ENCODE measurements at regions not wholly inside any gene's neighbourhood (a gene's known extent, or its start where the extent isn't known, plus 50 kb on each side); places are given as distances from the start of the nearest gene placed in this dataset.
"Not testable (repeated sequence)": the region's sequence is repeated elsewhere in the genome, so short reads cannot be mapped to it uniquely, and the experiment has no call there.

- Histone ChIP-seq H3K27me3 (ENCODE audit: insufficient read depth, low read length) (no peaks in the 10 kb centered on the region), H3K9ac (ENCODE audit: low read depth, low read length) (no peak overlapping the region), H3K27ac (ENCODE audit: low read length) (no peak overlapping the region)
Observed at GRCh38 chr3:146747051-146747450, 141.9 kb upstream of the PLSCR5 start.

GRCh38 chr3:146746190-146746589 is 141.0 kb upstream of the PLSCR5 start:
- H3K9me3 ChIP-seq (ENCODE audit: insufficient read depth, low read depth, low read length) = peaks cover 2% of the 10 kb centered on the region; the same call in 1 of the 2 replicates
- no peak overlapping the region for H3K9ac ChIP-seq (ENCODE audit: low read depth, low read length)
- H3K4me3 ChIP-seq (ENCODE audit: low read length) = no peak overlapping the region
- H3K36me3 ChIP-seq (ENCODE audit: insufficient read depth, low read depth, low read length) = no peaks in the 10 kb centered on the region
- no peaks in the 10 kb centered on the region for H3K4me1 ChIP-seq (ENCODE audit: insufficient read depth, low read length)
- no peak overlapping the region for H3K27ac ChIP-seq (ENCODE audit: low read length)
- H3K27me3 ChIP-seq (ENCODE audit: insufficient read depth, low read length) = no peaks in the 10 kb centered on the region

More at GRCh38 chr3:146747051-146747450, 141.9 kb upstream of the PLSCR5 start:
- no peaks in the 10 kb centered on the region for H3K9me3 ChIP-seq (ENCODE audit: insufficient read depth, low read depth, low read length)
- H3K36me3 ChIP-seq (ENCODE audit: insufficient read depth, low read depth, low read length) = no peaks in the 10 kb centered on the region
- no peaks in the 10 kb centered on the region for H3K4me1 ChIP-seq (ENCODE audit: insufficient read depth, low read length)
- no peak overlapping the region for H3K4me3 ChIP-seq (ENCODE audit: low read length)

- no peak overlapping the region for H3K27ac ChIP-seq (ENCODE audit: low read length)
- H3K9me3 ChIP-seq (ENCODE audit: insufficient read depth, low read depth, low read length) = peaks cover 13% of the 10 kb centered on the region; the same call in 1 of the 2 replicates
- no peaks in the 10 kb centered on the region for H3K27me3 ChIP-seq (ENCODE audit: insufficient read depth, low read length)
- no peaks in the 10 kb centered on the region for H3K36me3 ChIP-seq (ENCODE audit: insufficient read depth, low read depth, low read length)
- H3K4me3 ChIP-seq (ENCODE audit: low read length) = no peak overlapping the region
- H3K4me1 ChIP-seq (ENCODE audit: insufficient read depth, low read length) = no peaks in the 10 kb centered on the region
- H3K9ac ChIP-seq (ENCODE audit: low read depth, low read length) = no peak overlapping the region
Observed at GRCh38 chr3:146739203-146739671, 134.1 kb upstream of the PLSCR5 start.

GRCh38 chr3:146732325-146732724 is 127.2 kb upstream of the PLSCR5 start:
- Histone ChIP-seq H3K9ac (ENCODE audit: low read depth, low read length) (no peak overlapping the region), H3K36me3 (ENCODE audit: insufficient read depth, low read depth, low read length) (no peaks in the 10 kb centered on the region), H3K4me1 (ENCODE audit: insufficient read depth, low read length) (no peaks in the 10 kb centered on the region), H3K9me3 (ENCODE audit: insufficient read depth, low read depth, low read length) (no peaks in the 10 kb centered on the region), H3K27ac (ENCODE audit: low read length) (no peak overlapping the region), H3K4me3 (ENCODE audit: low read length) (no peak overlapping the region), H3K27me3 (ENCODE audit: insufficient read depth, low read length) (no peaks in the 10 kb centered on the region)

- H3K4me1 ChIP-seq (ENCODE audit: insufficient read depth, low read length) = no peaks in the 10 kb centered on the region
Observed at GRCh38 chr3:146715170-146715569, 110.0 kb upstream of the PLSCR5 start.

GRCh38 chr3:146712806-146713205 is 107.7 kb upstream of the PLSCR5 start:
- H3K9me3 ChIP-seq (ENCODE audit: insufficient read depth, low read depth, low read length) = no peaks in the 10 kb centered on the region; the same call in 1 of the 2 replicates
- no peak overlapping the region for H3K4me3 ChIP-seq (ENCODE audit: low read length)
- H3K36me3 ChIP-seq (ENCODE audit: insufficient read depth, low read depth, low read length) = no peaks in the 10 kb centered on the region
- H3K27me3 ChIP-seq (ENCODE audit: insufficient read depth, low read length) = no peaks in the 10 kb centered on the region
- H3K4me1 ChIP-seq (ENCODE audit: insufficient read depth, low read length) = no peaks in the 10 kb centered on the region
- no peak overlapping the region for H3K9ac ChIP-seq (ENCODE audit: low read depth, low read length)
- no peak overlapping the region for H3K27ac ChIP-seq (ENCODE audit: low read length)

More at GRCh38 chr3:146715170-146715569, 110.0 kb upstream of the PLSCR5 start:
- Histone ChIP-seq H3K36me3 (ENCODE audit: insufficient read depth, low read depth, low read length) (no peaks in the 10 kb centered on the region), H3K27ac (ENCODE audit: low read length) (no peak overlapping the region), H3K9me3 (ENCODE audit: insufficient read depth, low read depth, low read length) (no peaks in the 10 kb centered on the region; the same call in 1 of the 2 replicates), H3K27me3 (ENCODE audit: insufficient read depth, low read length) (no peaks in the 10 kb centered on the region), H3K9ac (ENCODE audit: low read depth, low read length) (no peak overlapping the region), H3K4me3 (ENCODE audit: low read length) (no peak overlapping the region)

GRCh38 chr3:146709969-146710368 is 104.8 kb upstream of the PLSCR5 start:
- no peak overlapping the region for H3K4me3 ChIP-seq (ENCODE audit: low read length)
- no peaks in the 10 kb centered on the region for H3K4me1 ChIP-seq (ENCODE audit: insufficient read depth, low read length)
- H3K9ac ChIP-seq (ENCODE audit: low read depth, low read length) = no peak overlapping the region
- H3K27me3 ChIP-seq (ENCODE audit: insufficient read depth, low read length) = no peaks in the 10 kb centered on the region
- H3K27ac ChIP-seq (ENCODE audit: low read length) = no peak overlapping the region
- H3K9me3 ChIP-seq (ENCODE audit: insufficient read depth, low read depth, low read length) = no peaks in the 10 kb centered on the region
- no peaks in the 10 kb centered on the region for H3K36me3 ChIP-seq (ENCODE audit: insufficient read depth, low read depth, low read length)

GRCh38 chr3:146705225-146705624 is 100.1 kb upstream of the PLSCR5 start:
- Histone ChIP-seq H3K9me3 (ENCODE audit: insufficient read depth, low read depth, low read length) (no peaks in the 10 kb centered on the region), H3K27ac (ENCODE audit: low read length) (no peak overlapping the region), H3K27me3 (ENCODE audit: insufficient read depth, low read length) (no peaks in the 10 kb centered on the region), H3K4me3 (ENCODE audit: low read length) (no peak overlapping the region), H3K4me1 (ENCODE audit: insufficient read depth, low read length) (no peaks in the 10 kb centered on the region), H3K36me3 (ENCODE audit: insufficient read depth, low read depth, low read length) (no peaks in the 10 kb centered on the region), H3K9ac (ENCODE audit: low read depth, low read length) (no peak overlapping the region)

GRCh38 chr3:146702237-146702636 is 97.1 kb upstream of the PLSCR5 start:
- Histone ChIP-seq H3K4me1 (ENCODE audit: insufficient read depth, low read length) (no peaks in the 10 kb centered on the region), H3K36me3 (ENCODE audit: insufficient read depth, low read depth, low read length) (no peaks in the 10 kb centered on the region), H3K27ac (ENCODE audit: low read length) (no peak overlapping the region), H3K4me3 (ENCODE audit: low read length) (no peak overlapping the region), H3K9me3 (ENCODE audit: insufficient read depth, low read depth, low read length) (no peaks in the 10 kb centered on the region), H3K9ac (ENCODE audit: low read depth, low read length) (no peak overlapping the region), H3K27me3 (ENCODE audit: insufficient read depth, low read length) (no peaks in the 10 kb centered on the region)

GRCh38 chr3:146701246-146701645 is 96.1 kb upstream of the PLSCR5 start:
- Histone ChIP-seq H3K27me3 (ENCODE audit: insufficient read depth, low read length) (no peaks in the 10 kb centered on the region), H3K27ac (ENCODE audit: low read length) (no peak overlapping the region), H3K4me1 (ENCODE audit: insufficient read depth, low read length) (no peaks in the 10 kb centered on the region), H3K4me3 (ENCODE audit: low read length) (no peak overlapping the region), H3K9ac (ENCODE audit: low read depth, low read length) (no peak overlapping the region), H3K9me3 (ENCODE audit: insufficient read depth, low read depth, low read length) (no peaks in the 10 kb centered on the region), H3K36me3 (ENCODE audit: insufficient read depth, low read depth, low read length) (no peaks in the 10 kb centered on the region)

- H3K27me3 ChIP-seq (ENCODE audit: insufficient read depth, low read length); H3K4me1 ChIP-seq (ENCODE audit: insufficient read depth, low read length); H3K4me3 ChIP-seq (ENCODE audit: low read length); H3K9ac ChIP-seq (ENCODE audit: low read depth, low read length); H3K36me3 ChIP-seq (ENCODE audit: insufficient read depth, low read depth, low read length); H3K27ac ChIP-seq (ENCODE audit: low read length); H3K9me3 ChIP-seq (ENCODE audit: insufficient read depth, low read depth, low read length): not testable (repeated sequence)
Observed at GRCh38 chr3:146700025-146700424, 94.9 kb upstream of the PLSCR5 start.

- Histone ChIP-seq H3K9me3 (ENCODE audit: insufficient read depth, low read depth, low read length) (no peaks in the 10 kb centered on the region), H3K27me3 (ENCODE audit: insufficient read depth, low read length) (no peaks in the 10 kb centered on the region), H3K4me1 (ENCODE audit: insufficient read depth, low read length) (no peaks in the 10 kb centered on the region), H3K4me3 (ENCODE audit: low read length) (no peak overlapping the region), H3K9ac (ENCODE audit: low read depth, low read length) (no peak overlapping the region), H3K36me3 (ENCODE audit: insufficient read depth, low read depth, low read length) (no peaks in the 10 kb centered on the region), H3K27ac (ENCODE audit: low read length) (no peak overlapping the region)
Observed at GRCh38 chr3:146692254-146692653, 87.1 kb upstream of the PLSCR5 start.

Measured in iPS-20b (cell line).